IgD-negative memory B cell (primary cell): ENCODE measurements at regions not wholly inside any gene's neighbourhood (a gene's known extent, or its start where the extent isn't known, plus 50 kb on each side); places are given as distances from the start of the nearest gene placed in this dataset.

Experiments used
- H3K27ac Mint-ChIP-seq, 3 donors: one replicate each; pipeline ENCODE4 v1.8.0; 2020 to 2022; ENCODE audit warnings: mild to moderate bottlenecking in 3 of 3, mixed read lengths in 3 of 3, moderate library complexity in 1 of 3
- H3K27me3 Mint-ChIP-seq: one replicate; pipeline ENCODE4 v1.8.0; 2021; ENCODE audit warnings: mixed read lengths
- H3K36me3 Mint-ChIP-seq: one replicate; pipeline ENCODE4 v1.8.0; 2020; ENCODE audit warnings: mild to moderate bottlenecking, mixed read lengths
- H3K4me1 Mint-ChIP-seq, 3 donors: one replicate each; pipeline ENCODE4 v1.8.0; 2020 to 2022; ENCODE audit warnings: mixed read lengths in 3 of 3, mild to moderate bottlenecking in 1 of 3
- H3K4me3 Mint-ChIP-seq, 4 donors: one replicate each; pipeline ENCODE4 v1.8.0; 2020 to 2022; ENCODE audit warnings: mild to moderate bottlenecking in 4 of 4, mixed read lengths in 4 of 4, moderate library complexity in 3 of 4
- H3K9me3 Mint-ChIP-seq, 3 donors: one replicate each; pipeline ENCODE4 v1.8.0; 2020 to 2021; ENCODE audit warnings: mixed read lengths in 3 of 3, mild to moderate bottlenecking in 1 of 3

DNA sequence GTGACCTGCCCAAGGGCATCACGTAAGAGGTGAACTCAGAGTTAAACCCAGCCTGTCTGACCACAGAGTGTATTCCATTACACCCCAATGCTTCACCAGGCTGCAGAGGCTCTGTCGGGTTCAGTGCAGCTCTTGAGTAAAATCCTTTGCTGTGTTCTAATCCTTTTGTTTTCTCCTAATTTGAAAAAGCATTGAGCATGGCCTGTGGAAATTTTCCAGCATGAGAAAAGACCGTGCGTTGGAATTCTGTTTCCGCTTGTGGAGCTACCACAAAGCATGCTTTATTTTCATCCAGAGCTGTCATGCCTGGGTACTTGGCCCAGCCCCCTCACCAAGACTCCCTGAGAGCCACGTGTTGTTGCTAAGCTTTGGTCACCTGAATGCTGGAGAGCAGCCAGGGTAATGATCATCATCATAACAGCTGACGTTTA lies 317.6 kb downstream of the PRDM2 start:
- Mint-ChIP-seq H3K36me3 (no peaks in the 10 kb centered on the region), H3K27me3 (peaks cover 2% of the 10 kb centered on the region), H3K27ac (no peak overlapping the region), H3K9me3 (no peaks in the 10 kb centered on the region), H3K4me3 (no peak overlapping the region), H3K4me1 (no peaks in the 10 kb centered on the region)

DNA sequence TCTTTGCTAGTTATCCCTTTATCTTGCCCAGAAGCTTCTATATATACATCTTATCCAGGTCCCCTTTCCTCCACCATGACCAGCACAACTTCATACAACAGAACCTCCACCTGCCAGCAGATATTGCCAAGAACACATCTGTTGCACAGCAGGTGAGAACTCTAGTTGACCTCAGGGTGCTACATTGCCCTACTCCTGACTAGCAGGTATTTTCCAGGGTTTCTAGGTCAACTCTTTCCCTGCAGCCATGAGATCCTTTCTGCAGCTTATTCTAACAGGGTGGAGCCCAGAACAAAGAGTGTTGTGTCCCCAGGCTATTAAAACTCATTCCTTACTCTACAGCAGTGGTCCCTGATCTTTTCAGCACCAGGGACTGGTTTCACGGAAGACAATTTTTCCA lies 319.5 kb downstream of the PRDM2 start:
- H3K4me1 Mint-ChIP-seq: no peaks in the 10 kb centered on the region
- H3K27me3 Mint-ChIP-seq: peaks cover 2% of the 10 kb centered on the region
- H3K36me3 Mint-ChIP-seq: no peaks in the 10 kb centered on the region
- H3K9me3 Mint-ChIP-seq: peaks cover 0 to 4% (median 0%) of the 10 kb centered on the region in 3 donors
- no peak overlapping the region for H3K4me3 Mint-ChIP-seq
- no peak overlapping the region for H3K27ac Mint-ChIP-seq

DNA sequence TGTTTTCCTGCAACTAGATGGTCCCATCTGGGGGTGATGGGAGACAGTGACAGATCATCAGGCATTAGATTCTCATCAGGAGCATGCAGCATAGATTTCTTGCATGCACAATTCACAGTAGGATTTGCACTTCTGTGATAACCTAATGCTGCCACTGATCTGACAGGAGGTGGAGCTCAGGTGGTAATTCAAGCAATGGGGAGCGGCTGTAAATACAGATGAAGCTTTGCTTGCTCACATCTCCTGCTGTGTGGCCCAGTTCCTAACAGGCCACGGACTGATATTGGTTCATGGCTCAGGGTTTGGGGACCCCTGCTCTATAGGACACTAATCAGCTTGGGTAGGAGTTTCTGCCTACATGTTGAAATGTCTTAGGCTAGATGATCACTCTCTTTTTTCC lies 320.0 kb downstream of the PRDM2 start:
- Mint-ChIP-seq H3K4me3 (no peak overlapping the region), H3K9me3 (peaks cover 0 to 4% (median 0%) of the 10 kb centered on the region in 3 donors), H3K36me3 (no peaks in the 10 kb centered on the region), H3K27me3 (peaks cover 2% of the 10 kb centered on the region), H3K27ac (no peak overlapping the region), H3K4me1 (no peaks in the 10 kb centered on the region)

DNA sequence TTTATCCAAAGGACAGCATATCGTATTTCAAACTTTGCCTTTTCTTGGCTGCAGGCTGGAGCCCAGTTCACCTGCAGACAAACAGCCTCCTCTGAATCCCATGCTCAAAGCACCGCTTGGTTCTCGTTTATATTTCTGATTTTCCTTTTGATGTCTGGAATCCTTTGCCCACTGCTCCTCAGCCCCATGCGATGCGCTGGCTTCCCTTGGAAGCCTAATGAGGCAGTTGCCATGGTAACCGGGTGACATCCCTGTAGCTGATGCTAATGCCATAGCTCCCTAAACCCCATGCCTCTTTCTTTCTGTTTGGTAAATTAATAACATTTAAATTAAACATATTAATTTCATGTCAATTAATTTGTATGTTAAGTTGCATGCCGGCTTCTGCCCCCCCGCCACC lies 327.1 kb downstream of the PRDM2 start:
- no peaks in the 10 kb centered on the region for H3K4me1 Mint-ChIP-seq
- peaks cover 5 to 9% (median 7%) of the 10 kb centered on the region in 3 donors for H3K9me3 Mint-ChIP-seq
- no peak overlapping the region for H3K4me3 Mint-ChIP-seq
- peaks cover 4% of the 10 kb centered on the region for H3K27me3 Mint-ChIP-seq
- no peaks in the 10 kb centered on the region for H3K36me3 Mint-ChIP-seq
- no peak overlapping the region for H3K27ac Mint-ChIP-seq

DNA sequence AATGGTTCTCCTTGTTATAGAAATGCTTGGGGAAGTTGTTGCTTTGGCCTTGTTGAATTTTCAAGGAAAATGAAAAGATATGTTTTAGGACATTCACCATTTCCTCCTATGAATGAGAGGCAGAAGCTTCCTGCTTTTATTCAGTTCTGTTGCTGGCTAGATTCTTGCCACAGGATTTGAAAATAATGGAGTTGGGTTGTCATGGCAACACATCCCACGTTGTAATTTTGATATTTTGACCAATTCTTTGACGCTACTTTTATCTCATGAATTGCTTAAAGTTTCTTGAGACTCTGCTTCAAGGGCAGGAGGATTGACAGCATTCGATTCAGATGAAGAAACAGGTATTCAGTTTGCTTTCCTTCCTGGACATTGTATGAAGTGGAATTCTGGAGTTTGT lies 331.5 kb downstream of the PRDM2 start:
- Mint-ChIP-seq H3K4me1 (no peaks in the 10 kb centered on the region), H3K27me3 (peaks cover 13% of the 10 kb centered on the region), H3K4me3 (no peak overlapping the region), H3K9me3 (peaks cover 4 to 16% (median 5%) of the 10 kb centered on the region in 3 donors), H3K27ac (no peak overlapping the region), H3K36me3 (no peaks in the 10 kb centered on the region)

DNA sequence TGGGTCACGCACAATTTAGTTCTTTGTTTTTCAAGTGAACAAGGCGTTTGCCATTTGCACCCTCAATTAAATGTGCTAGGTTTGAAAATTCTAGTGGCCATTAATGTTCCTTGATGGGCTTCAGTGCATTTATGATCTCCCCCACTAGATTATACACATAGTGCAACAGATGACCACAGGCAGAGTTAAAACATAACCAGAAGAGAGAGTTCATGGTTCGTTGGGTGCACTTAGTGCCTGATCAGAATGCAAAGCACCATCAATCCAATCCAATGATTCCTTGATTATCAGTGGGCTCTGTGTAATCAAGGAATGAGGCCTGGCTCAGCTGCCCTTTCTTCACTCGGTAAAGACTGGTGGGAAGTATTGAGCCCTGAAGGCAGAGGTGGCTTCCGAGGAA lies 334.5 kb downstream of the PRDM2 start:
- Mint-ChIP-seq H3K27ac (no peak overlapping the region), H3K27me3 (peaks cover 16% of the 10 kb centered on the region), H3K4me3 (no peak overlapping the region), H3K36me3 (no peaks in the 10 kb centered on the region), H3K9me3 (peaks cover 2 to 11% (median 5%) of the 10 kb centered on the region in 3 donors), H3K4me1 (peaks cover 0 to 1% (median 0%) of the 10 kb centered on the region in 3 donors)

DNA sequence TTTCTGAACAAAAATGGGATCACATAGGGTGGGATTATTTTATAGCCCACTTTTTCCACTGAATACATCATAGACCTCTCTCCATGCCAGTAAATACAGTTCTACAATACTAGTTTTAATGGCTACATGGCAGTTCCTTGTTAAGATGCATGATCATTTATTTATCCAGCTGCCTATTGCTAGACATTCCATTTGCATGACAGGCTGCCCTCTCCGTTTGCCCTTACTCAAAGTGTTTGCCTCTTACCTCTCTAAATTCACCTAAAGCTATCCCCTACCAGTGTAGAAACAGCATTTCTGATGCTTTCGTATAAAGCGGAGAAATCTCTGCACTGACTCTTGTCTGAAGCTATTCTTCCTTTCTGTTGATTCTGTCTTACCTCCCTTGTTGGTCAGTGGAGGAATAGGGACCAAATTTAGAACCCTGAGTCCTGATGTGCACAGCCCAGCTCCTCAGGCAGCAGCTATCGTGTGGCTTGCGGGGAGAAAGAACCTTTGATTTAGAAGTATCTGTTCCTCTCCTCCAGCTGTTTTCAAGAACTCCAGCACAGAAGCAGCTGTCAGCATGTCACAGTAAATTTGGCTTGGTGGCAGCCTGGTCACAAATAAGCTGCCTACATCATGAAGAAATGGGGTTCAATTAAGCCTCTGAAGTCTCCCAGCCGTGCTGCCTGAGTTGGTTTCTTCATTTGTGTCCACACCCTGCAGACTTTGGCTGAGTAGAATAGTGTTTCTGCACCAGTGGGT lies 337.3 kb downstream of the PRDM2 start:
- Mint-ChIP-seq H3K4me1 (peaks cover 0 to 1% (median 0%) of the 10 kb centered on the region in 3 donors), H3K4me3 (no peak overlapping the region), H3K36me3 (no peaks in the 10 kb centered on the region), H3K27me3 (peaks cover 13% of the 10 kb centered on the region), H3K9me3 (peaks cover 0 to 27% (median 14%) of the 10 kb centered on the region in 3 donors), H3K27ac (no peak overlapping the region)

DNA sequence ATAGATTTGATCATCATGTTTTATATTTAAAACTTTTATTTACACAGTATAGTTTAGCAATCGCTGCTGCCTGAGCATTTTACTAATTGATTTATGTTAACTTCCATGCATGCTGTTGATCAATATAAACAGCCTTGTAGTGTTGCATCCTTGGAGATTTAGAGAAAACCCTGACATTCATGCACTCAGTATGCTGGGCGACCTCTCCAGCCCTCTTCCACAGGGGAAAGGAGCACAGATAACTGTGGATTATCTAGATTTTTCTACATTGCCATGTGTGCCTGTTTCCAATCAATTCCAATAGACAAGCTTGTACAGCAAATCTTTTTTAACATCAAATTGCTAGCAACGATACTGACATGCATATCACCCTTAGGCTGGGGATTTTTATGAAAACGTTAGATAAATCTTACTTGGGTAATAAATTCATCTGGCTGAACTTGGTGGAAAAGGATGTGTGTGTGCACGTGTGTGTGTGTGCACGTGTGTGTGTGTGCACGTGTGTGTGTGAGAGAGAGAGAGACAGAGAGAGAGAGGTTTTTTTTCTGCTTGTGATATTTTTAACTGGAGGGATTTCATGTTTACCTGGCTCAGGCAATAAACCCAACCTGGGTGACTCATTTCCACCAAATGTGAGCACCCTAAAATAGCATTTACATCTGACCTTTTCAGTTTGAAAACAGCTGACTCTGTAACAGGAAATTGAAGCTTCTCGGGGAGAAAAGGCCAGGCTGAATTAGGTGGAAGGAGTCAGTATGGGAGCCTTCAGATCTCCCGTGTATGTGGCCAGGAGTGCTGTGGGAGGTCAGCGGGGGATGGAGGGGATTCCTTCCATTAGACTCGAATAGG lies 339.8 kb downstream of the PRDM2 start:
- H3K9me3 Mint-ChIP-seq: peaks cover 0 to 27% (median 14%) of the 10 kb centered on the region in 3 donors
- no peak overlapping the region for H3K27ac Mint-ChIP-seq
- peaks cover 8% of the 10 kb centered on the region for H3K27me3 Mint-ChIP-seq
- H3K4me3 Mint-ChIP-seq: no peak overlapping the region
- peaks cover 0 to 1% (median 0%) of the 10 kb centered on the region in 3 donors for H3K4me1 Mint-ChIP-seq
- H3K36me3 Mint-ChIP-seq: no peaks in the 10 kb centered on the region

DNA sequence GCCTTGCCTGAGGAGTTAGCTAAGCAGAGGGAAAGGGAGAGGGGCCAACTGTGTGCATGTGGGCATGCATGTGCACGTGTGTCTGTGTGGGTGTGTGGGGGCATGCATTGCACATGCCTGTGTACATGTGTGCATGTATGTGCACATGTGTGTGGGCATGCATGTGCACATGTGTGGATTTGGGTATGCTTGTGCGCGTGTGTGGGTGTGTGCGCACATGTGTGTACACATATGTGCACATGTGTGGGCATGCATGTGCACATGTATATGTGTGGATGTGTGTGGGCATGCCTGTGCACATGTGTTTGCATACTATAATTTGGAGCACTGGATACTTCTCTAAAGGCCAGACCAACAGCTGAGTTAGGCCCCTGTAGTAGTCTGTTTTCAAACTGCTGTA lies 350.0 kb downstream of the PRDM2 start:
- Mint-ChIP-seq H3K4me1 (no peaks in the 10 kb centered on the region), H3K4me3 (no peak overlapping the region), H3K36me3 (no peaks in the 10 kb centered on the region), H3K27me3 (peaks cover 12% of the 10 kb centered on the region), H3K27ac (no peak overlapping the region), H3K9me3 (peaks cover 4 to 12% (median 5%) of the 10 kb centered on the region in 3 donors)

DNA sequence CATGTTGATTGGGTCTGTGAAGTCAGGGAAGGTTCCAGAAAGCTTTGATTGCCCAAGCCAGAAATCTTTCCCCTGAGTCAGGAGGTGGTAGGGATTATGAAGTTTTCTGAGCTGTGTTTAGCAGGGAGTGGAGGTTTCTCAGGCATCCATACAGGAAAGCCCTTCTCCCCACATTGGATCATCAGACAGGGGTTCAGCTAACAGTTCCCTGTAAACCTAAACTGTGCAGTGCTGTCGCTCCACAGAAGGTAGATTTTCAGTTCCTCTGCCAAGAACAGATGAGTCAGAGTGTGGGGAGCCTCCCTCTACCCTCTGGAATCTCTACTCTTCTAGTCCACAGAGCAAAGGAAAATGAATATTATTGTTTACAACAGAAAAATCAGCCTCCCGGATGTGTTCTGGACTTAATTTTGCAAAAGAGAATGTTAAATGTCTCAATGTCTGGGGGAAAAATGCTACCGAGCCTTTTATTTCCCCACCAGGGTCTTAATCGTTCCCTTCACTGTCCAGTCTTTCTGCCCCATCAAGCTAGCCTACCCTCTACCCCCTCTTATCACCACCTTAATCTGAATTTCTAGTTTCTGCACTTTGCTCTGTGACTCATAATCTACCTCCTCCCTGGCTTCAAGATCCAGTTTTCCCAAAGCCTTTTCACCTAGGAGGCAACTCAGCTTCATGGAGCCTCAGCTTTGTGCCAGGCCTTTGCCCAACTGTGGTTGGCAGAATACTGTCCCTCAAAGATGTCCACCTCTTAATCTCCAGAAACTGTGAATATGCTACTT lies 355.6 kb downstream of the PRDM2 start:
- Mint-ChIP-seq H3K27ac (no peak overlapping the region), H3K4me3 (no peak overlapping the region), H3K9me3 (peaks cover 1 to 8% (median 3%) of the 10 kb centered on the region in 3 donors), H3K27me3 (peaks cover 6% of the 10 kb centered on the region), H3K4me1 (no peaks in the 10 kb centered on the region), H3K36me3 (no peaks in the 10 kb centered on the region)

DNA sequence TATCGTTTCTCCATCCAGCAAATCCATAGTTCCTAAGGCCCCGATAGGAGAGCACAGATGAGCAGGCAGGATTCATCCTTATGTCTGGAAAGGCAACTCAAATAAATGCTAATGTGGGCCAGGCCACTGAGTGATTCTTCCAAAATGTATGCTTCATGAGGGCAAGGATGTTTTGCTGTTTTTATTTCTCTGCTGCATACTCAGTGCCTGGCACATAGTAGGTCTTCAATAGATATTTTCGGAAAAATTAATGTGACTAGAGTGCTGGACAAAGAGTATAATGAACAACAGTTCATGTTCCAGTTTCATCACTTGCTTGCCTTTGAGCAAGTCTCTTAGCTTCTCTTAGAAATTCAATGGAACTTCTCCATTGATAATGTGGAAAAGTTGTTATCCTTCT lies 357.7 kb downstream of the PRDM2 start:
- no peak overlapping the region for H3K4me3 Mint-ChIP-seq
- H3K27me3 Mint-ChIP-seq: peaks cover 5% of the 10 kb centered on the region
- no peaks in the 10 kb centered on the region for H3K36me3 Mint-ChIP-seq
- H3K9me3 Mint-ChIP-seq: peaks cover 0 to 7% (median 0%) of the 10 kb centered on the region in 3 donors
- no peaks in the 10 kb centered on the region for H3K4me1 Mint-ChIP-seq
- no peak overlapping the region for H3K27ac Mint-ChIP-seq

DNA sequence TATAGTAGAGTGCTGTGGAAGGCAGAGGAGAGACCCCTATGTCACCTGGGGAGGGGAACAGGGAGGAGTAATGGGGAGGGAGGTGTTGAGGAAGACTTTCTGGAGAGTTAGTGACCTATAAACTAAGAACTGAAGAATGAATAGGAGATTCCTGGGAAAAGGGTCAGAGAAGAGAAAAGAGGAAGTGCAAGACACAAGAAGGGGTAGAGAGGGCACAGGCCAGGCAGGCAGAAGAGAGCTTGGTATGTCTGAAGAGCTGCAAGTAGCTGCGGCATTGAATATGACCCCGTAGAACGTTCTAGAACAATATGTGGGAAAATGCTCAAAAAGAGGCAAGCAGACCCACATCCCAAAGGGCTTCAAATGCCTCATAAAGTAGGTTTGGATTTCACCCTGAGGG lies 361.2 kb downstream of the PRDM2 start:
- H3K4me3 Mint-ChIP-seq: no peak overlapping the region
- no peaks in the 10 kb centered on the region for H3K4me1 Mint-ChIP-seq
- H3K9me3 Mint-ChIP-seq: peaks cover 0 to 6% (median 0%) of the 10 kb centered on the region in 3 donors
- no peaks in the 10 kb centered on the region for H3K36me3 Mint-ChIP-seq
- peaks cover 1% of the 10 kb centered on the region for H3K27me3 Mint-ChIP-seq
- H3K27ac Mint-ChIP-seq: no peak overlapping the region

DNA sequence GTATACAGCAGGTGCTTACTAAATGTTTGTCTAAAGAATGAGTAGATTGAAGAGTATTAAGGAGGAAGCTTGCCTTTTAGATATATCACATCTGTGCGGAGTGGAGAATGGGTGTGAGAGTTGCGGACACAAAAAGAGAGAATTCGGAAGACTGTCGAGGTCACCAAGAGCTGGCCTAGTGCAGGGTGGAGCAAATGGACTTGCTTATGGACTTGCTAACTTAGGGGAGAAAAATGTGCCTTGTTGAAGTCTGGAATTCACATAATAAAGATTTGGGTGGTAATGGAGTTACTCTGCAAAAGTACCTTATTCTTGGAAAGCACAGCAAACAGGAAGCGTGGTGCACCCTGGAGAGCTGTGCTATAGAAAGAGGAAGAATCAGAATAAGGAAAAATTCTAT lies 361.7 kb downstream of the PRDM2 start:
- H3K36me3 Mint-ChIP-seq: no peaks in the 10 kb centered on the region
- H3K27ac Mint-ChIP-seq: no peak overlapping the region
- H3K27me3 Mint-ChIP-seq: peaks cover 1% of the 10 kb centered on the region
- H3K4me1 Mint-ChIP-seq: no peaks in the 10 kb centered on the region
- peak overlapping the region in 1 of 4 donors; percentile 53 for H3K4me3 Mint-ChIP-seq
- peaks cover 0 to 6% (median 0%) of the 10 kb centered on the region in 3 donors for H3K9me3 Mint-ChIP-seq

DNA sequence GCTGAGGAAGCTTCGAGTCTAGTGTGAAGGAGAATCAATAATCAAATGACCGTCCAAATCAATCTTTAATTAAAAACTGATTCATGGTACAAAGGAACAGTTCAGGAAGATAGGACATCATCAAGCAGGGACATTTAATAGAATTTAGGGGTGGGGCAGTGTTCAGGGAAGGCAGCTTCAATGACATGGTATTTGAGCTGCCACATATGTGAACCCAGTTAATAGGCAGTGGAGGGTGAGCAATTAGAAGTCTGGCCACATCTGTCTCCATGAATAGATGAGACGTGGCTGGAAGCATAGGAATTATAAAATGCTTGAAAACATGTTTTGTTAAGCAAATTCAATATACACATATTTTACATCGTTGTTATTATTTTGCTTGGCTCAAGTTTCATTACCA lies 362.7 kb downstream of the PRDM2 start:
- Mint-ChIP-seq H3K36me3 (no peaks in the 10 kb centered on the region), H3K27ac (no peak overlapping the region), H3K9me3 (peaks cover 0 to 3% (median 0%) of the 10 kb centered on the region in 3 donors), H3K4me1 (no peaks in the 10 kb centered on the region), H3K4me3 (no peak overlapping the region), H3K27me3 (peaks cover 3% of the 10 kb centered on the region)
